HG03095 (cell line): ENCODE measurements at regions not wholly inside any gene's neighbourhood (a gene's known extent, or its start where the extent isn't known, plus 50 kb on each side); places are given as distances from the start of the nearest gene placed in this dataset.
"Not testable (repeated sequence)": the region's sequence is repeated elsewhere in the genome, so short reads cannot be mapped to it uniquely, and the experiment has no call there.

Experiments used
- ATAC-seq: cut with Tn5 transposase; IDR thresholded peaks from one replicate; pipeline ENCODE4 v1.9.1; 2021; ENCODE audit warnings: moderate library complexity; ENCODE audit not compliant: unreplicated experiment

- not testable (repeated sequence) for ATAC-seq
These were observed 168.8 kb downstream of the TLE3 start for GRCh38 chr15:69928890-69929289.

GRCh38 chr15:69929905-69930630 lies 167.6 kb downstream of the TLE3 start:
- no peak for ATAC-seq

- ATAC-seq = no peak
These were observed 167.0 kb downstream of the TLE3 start for GRCh38 chr15:69930754-69931153.

GRCh38 chr15:69931156-69931555 lies 166.6 kb downstream of the TLE3 start:
- ATAC-seq = no peak

GRCh38 chr15:69934607-69935006 lies 163.1 kb downstream of the TLE3 start:
- no peak for ATAC-seq

GRCh38 chr15:69939513-69940440 lies 157.9 kb downstream of the TLE3 start:
- no peak for ATAC-seq

- no peak for ATAC-seq
These were observed 157.0 kb downstream of the TLE3 start for GRCh38 chr15:69940441-69941300.

GRCh38 chr15:69941301-69941605 lies 156.5 kb downstream of the TLE3 start:
- ATAC-seq = no peak

- no peak for ATAC-seq
These were observed 155.8 kb downstream of the TLE3 start for GRCh38 chr15:69941706-69942495.

GRCh38 chr15:69943637-69944036 lies 154.1 kb downstream of the TLE3 start:
- no peak for ATAC-seq

GRCh38 chr15:69945729-69946128 lies 152.0 kb downstream of the TLE3 start:
- ATAC-seq = no peak

- ATAC-seq = no peak
These were observed 150.8 kb downstream of the TLE3 start for GRCh38 chr15:69946870-69947269.

- ATAC-seq = no peak
These were observed 150.3 kb downstream of the TLE3 start for GRCh38 chr15:69947394-69947793.

GRCh38 chr15:69949485-69949884 lies 148.2 kb downstream of the TLE3 start:
- no peak for ATAC-seq

GRCh38 chr15:69951256-69951897 lies 146.3 kb downstream of the TLE3 start:
- ATAC-seq = no peak

GRCh38 chr15:69951898-69952555 lies 145.7 kb downstream of the TLE3 start:
- ATAC-seq = no peak

- ATAC-seq = no peak
These were observed 144.7 kb downstream of the TLE3 start for GRCh38 chr15:69953051-69953450.

GRCh38 chr15:69953816-69954215 lies 143.9 kb downstream of the TLE3 start:
- ATAC-seq = no peak

- no peak for ATAC-seq
These were observed 143.1 kb downstream of the TLE3 start for GRCh38 chr15:69954666-69955065.
